Natural killer cell (primary cell): ENCODE measurements at regions not wholly inside any gene's neighbourhood (a gene's known extent, or its start where the extent isn't known, plus 50 kb on each side); places are given as distances from the start of the nearest gene placed in this dataset.

Experiments used
- ATAC-seq, 3 donors: fragments of 150-1000 bp in 2 of 3; fragments of 200-7000 bp in 1 of 3; cut with Tn5 transposase; 1 replicate in 1 of 3; 2 replicates in 2 of 3; pipeline ENCODE4 v1.10.0; 2021; ENCODE audit warnings: mild to moderate bottlenecking in 2 of 3, moderate library complexity in 2 of 3
- DNase-seq, 2 donors: peaks; one replicate each; pipeline versions ENCODE4 v3.0.0 to v3.0.0-alpha.2; 2013 to 2021; ENCODE audit warnings: mixed read lengths in 1 of 2
- H3K27ac ChIP-seq: one replicate; pipeline ENCODE4 v1.5.1; 2013; ENCODE audit warnings: mild to moderate bottlenecking, low read length
- H3K27me3 ChIP-seq: one replicate; pipeline ENCODE4 v1.6.1; 2013; ENCODE audit warnings: low read length; ENCODE audit not compliant: control insufficient read depth, insufficient read depth
- H3K36me3 ChIP-seq: one replicate; pipeline ENCODE4 v1.6.1; 2013; ENCODE audit warnings: low read length; ENCODE audit not compliant: control insufficient read depth, insufficient read depth
- H3K4me1 ChIP-seq: one replicate; pipeline ENCODE4 v1.6.1; 2013; ENCODE audit warnings: low read length; ENCODE audit not compliant: control insufficient read depth, insufficient read depth
- H3K4me3 ChIP-seq: one replicate; pipeline ENCODE4 v1.5.1; 2013; ENCODE audit warnings: low read length
- H3K9me3 ChIP-seq: one replicate; pipeline ENCODE4 v1.6.1; 2013; ENCODE audit warnings: low read length; ENCODE audit not compliant: control insufficient read depth, insufficient read depth
- H3K27ac Mint-ChIP-seq, 2 donors: one replicate each; pipeline ENCODE4 v1.8.0; 2022; ENCODE audit warnings: mild to moderate bottlenecking in 2 of 2, mixed read lengths in 2 of 2, moderate library complexity in 1 of 2
- H3K27me3 Mint-ChIP-seq, 2 donors: one replicate each; pipeline ENCODE4 v1.8.0; 2022; ENCODE audit warnings: low read depth in 2 of 2, mixed read lengths in 2 of 2
- H3K36me3 Mint-ChIP-seq: one replicate; pipeline ENCODE4 v1.8.0; 2022; ENCODE audit warnings: mixed read lengths
- H3K4me1 Mint-ChIP-seq, 2 donors: one replicate each; pipeline ENCODE4 v1.8.0; 2022; ENCODE audit warnings: mixed read lengths in 2 of 2
- H3K4me3 Mint-ChIP-seq: one replicate; pipeline ENCODE4 v1.8.0; 2022; ENCODE audit warnings: mild to moderate bottlenecking, moderate library complexity, mixed read lengths
- H3K9me3 Mint-ChIP-seq, 2 donors: one replicate each; pipeline ENCODE4 v1.8.0; 2022; ENCODE audit warnings: mixed read lengths in 2 of 2
- WGBS: methylation state at CpG from one replicate; pipeline ENCODE4 v1.1.7; 2013; ENCODE audit warnings: missing lambda C conversion rate; ENCODE audit not compliant: insufficient coverage; 5-methylcytosine and 5-hydroxymethylcytosine counted together
- intact Hi-C: fragments of 100-400 bp; cut with micrococcal nuclease; formaldehyde crosslinking; loops from one replicate; pipeline ENCODE4 v1.14.2; 2022
- TF ChIP-seq, protein P1 (sequence below): fragments of 200-600 bp; IDR thresholded peaks from one replicate; pipeline ENCODE4 v1.8.0; 2022; ENCODE audit warnings: antibody characterized with exemption

DNA sequence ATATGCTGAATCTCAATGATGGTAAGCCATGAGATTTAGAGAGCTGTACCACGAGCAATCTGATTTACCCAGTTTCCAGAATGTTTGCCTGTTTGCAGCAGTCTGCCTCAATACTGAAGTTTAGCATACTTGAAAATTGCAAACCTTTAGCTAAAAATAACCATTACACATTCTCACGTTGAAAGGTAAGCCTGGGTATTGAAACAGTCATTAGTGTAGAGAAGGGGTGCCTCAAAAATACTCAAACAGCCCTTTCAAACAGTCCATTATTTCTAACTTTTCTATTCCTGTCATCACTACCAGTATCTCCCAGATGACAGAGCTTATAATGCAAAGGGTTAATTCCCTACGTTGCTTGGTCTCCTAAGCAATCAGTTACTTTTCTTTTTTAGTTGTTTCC lies 111.8 kb upstream of the MBNL1 start:
- Histone ChIP-seq H3K4me1 (no peaks in the 10 kb centered on the region), H3K27me3 (no peaks in the 10 kb centered on the region), H3K27ac (no peak overlapping the region), H3K9me3 (no peaks in the 10 kb centered on the region), H3K4me3 (no peak overlapping the region), H3K36me3 (no peaks in the 10 kb centered on the region)
- intact Hi-C loops = no loop called here
- TF ChIP-seq, protein P1, sequence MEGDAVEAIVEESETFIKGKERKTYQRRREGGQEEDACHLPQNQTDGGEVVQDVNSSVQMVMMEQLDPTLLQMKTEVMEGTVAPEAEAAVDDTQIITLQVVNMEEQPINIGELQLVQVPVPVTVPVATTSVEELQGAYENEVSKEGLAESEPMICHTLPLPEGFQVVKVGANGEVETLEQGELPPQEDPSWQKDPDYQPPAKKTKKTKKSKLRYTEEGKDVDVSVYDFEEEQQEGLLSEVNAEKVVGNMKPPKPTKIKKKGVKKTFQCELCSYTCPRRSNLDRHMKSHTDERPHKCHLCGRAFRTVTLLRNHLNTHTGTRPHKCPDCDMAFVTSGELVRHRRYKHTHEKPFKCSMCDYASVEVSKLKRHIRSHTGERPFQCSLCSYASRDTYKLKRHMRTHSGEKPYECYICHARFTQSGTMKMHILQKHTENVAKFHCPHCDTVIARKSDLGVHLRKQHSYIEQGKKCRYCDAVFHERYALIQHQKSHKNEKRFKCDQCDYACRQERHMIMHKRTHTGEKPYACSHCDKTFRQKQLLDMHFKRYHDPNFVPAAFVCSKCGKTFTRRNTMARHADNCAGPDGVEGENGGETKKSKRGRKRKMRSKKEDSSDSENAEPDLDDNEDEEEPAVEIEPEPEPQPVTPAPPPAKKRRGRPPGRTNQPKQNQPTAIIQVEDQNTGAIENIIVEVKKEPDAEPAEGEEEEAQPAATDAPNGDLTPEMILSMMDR = no peak
- Mint-ChIP-seq H3K4me3 (no peak overlapping the region), H3K36me3 (no peaks in the 10 kb centered on the region), H3K27me3 (peaks cover 0 to 4% of the 10 kb centered on the region in 2 donors), H3K4me1 (no peaks in the 10 kb centered on the region), H3K27ac (no peak overlapping the region), H3K9me3 (no peaks in the 10 kb centered on the region)
- WGBS = 94% methylated on average over 2 of the region's 3 CpGs
- DNase-seq (no peak), ATAC-seq (no peak)

DNA sequence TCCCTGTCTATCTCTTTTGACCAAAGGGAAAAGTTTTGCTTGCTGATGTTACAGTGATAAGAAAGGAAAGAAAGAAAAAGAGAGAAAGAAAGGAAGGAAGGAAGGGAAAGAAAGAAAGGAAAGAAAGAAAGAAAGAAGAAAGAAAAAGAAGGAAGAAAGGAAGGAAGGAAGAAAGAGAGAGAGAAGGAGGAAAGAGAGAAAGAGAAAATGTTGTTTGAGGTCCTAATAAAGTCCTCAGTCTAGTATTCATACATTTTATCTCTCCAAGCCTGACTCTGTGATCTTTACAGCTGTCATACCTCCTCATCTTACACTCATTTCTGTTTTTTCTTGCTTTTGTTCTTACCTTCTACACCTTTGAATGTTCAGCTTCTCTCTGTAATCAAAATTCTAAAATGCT lies 111.4 kb upstream of the MBNL1 start:
- no peaks in the 10 kb centered on the region for H3K4me1 ChIP-seq
- no peak overlapping the region for H3K4me3 Mint-ChIP-seq
- no peaks in the 10 kb centered on the region for H3K9me3 ChIP-seq
- peaks cover 0 to 4% of the 10 kb centered on the region in 2 donors for H3K27me3 Mint-ChIP-seq
- intact Hi-C loops = no loop called here
- H3K4me1 Mint-ChIP-seq = no peaks in the 10 kb centered on the region
- TF ChIP-seq, protein P1 = no peak
- no peak overlapping the region for H3K27ac Mint-ChIP-seq
- H3K27me3 ChIP-seq = no peaks in the 10 kb centered on the region
- DNase-seq = no peak
- H3K36me3 Mint-ChIP-seq = no peaks in the 10 kb centered on the region
- H3K4me3 ChIP-seq = no peak overlapping the region
- ATAC-seq = no peak
- no peak overlapping the region for H3K27ac ChIP-seq
- H3K9me3 Mint-ChIP-seq = no peaks in the 10 kb centered on the region
- H3K36me3 ChIP-seq = no peaks in the 10 kb centered on the region

DNA sequence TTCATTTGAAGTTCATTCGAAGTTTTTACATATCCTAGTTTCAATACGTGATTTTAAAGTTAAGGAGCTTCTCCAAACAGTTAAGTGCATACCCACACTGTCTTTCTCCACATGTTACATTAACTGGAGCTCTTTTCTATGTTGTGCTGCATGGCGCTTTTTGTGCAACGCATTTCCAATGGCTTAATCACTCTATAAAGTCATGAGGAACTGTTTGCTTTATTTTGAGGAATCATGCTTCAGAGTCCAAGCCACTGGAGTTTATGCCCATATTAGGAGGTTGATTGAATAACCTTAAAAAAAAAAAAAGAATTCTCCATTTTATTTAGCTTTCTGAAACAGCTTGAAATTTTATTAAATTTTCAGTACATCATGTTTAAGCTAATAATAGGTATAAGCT lies 109.4 kb upstream of the MBNL1 start:
- no peak overlapping the region for H3K27ac Mint-ChIP-seq
- ATAC-seq = no peak
- TF ChIP-seq, protein P1 = no peak
- H3K4me1 ChIP-seq = no peaks in the 10 kb centered on the region
- H3K9me3 Mint-ChIP-seq = no peaks in the 10 kb centered on the region
- no peak overlapping the region for H3K4me3 ChIP-seq
- WGBS = 87% methylated on average over 4 of the region's 4 CpGs
- H3K36me3 ChIP-seq = no peaks in the 10 kb centered on the region
- peaks cover 0 to 4% of the 10 kb centered on the region in 2 donors for H3K27me3 Mint-ChIP-seq
- no peak for DNase-seq
- no peaks in the 10 kb centered on the region for H3K4me1 Mint-ChIP-seq
- no peaks in the 10 kb centered on the region for H3K9me3 ChIP-seq
- H3K27me3 ChIP-seq = no peaks in the 10 kb centered on the region
- H3K27ac ChIP-seq = no peak overlapping the region
- H3K4me3 Mint-ChIP-seq = no peak overlapping the region
- H3K36me3 Mint-ChIP-seq = peaks cover 6% of the 10 kb centered on the region
- intact Hi-C loops = no loop called here

DNA sequence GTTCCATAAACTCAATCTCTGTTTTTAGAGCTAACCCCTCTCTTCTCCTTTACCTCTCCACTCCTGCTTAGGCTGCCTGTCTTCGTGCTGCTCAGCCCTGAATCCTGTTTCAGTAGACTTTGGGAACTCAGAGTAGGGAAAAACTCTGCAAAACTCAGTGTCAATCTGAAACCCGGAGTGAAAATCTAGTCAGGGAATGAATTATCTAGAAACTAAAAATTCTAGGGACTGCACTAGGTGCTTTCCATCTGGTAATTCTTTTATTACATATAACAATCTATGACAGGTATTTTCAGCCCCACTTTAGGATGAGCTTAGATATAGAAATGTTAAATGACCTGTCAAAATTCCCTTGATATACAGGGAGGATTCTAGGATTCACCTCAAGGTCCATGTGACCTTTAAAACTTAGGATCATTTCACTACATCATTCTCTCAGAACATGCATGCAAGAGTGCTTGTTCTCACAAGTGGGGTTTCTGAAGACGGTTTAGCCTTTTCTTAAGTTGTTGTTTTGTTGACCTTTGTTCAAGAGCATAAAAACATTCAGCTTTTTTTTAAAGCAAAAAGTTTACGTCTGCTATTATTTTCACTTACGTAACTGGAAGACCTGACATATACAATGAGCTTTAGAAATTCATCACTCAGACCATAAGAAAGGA lies 108.2 kb upstream of the MBNL1 start:
- TF ChIP-seq, protein P1 = no peak
- H3K4me1 Mint-ChIP-seq = no peaks in the 10 kb centered on the region
- H3K36me3 ChIP-seq = no peaks in the 10 kb centered on the region
- H3K27me3 Mint-ChIP-seq = peaks cover 0 to 4% of the 10 kb centered on the region in 2 donors
- no peak overlapping the region for H3K4me3 ChIP-seq
- H3K36me3 Mint-ChIP-seq = peaks cover 16% of the 10 kb centered on the region
- intact Hi-C loops = no loop called here
- no peak overlapping the region for H3K27ac ChIP-seq
- H3K27me3 ChIP-seq = no peaks in the 10 kb centered on the region
- no peak overlapping the region for H3K4me3 Mint-ChIP-seq
- ATAC-seq = no peak
- no peak for DNase-seq
- H3K4me1 ChIP-seq = no peaks in the 10 kb centered on the region
- H3K27ac Mint-ChIP-seq = no peak overlapping the region
- 87% methylated on average over 4 of the region's 5 CpGs for WGBS
- H3K9me3 ChIP-seq = no peaks in the 10 kb centered on the region
- H3K9me3 Mint-ChIP-seq = peaks cover 0 to 5% of the 10 kb centered on the region in 2 donors
